ENCODE measurements at regions not wholly inside any gene's neighbourhood (a gene's known extent, or its start where the extent isn't known, plus 50 kb on each side); places are given as distances from the start of the nearest gene placed in this dataset.

DNA sequence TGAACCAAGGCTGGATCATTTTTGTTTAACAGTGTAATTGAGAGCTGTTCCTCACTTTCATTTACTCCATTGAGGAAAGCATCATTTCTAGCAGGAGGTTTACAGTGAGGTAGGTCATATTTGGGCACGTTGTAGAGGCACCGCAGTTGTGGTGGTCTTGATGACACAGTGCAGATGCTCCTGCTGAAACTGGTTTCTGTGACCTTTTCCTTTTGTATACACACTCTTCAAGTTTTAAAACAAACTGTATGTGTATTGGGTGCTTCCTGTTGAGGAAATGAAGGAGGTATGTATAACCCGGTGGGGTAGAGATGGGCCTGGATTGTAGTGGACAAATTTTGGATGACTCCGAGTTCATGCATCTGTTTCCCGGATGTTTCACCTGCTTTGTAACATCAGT is 456.3 kb upstream of the RGS6 start:
- H3K27me3 ChIP-seq (ENCODE audit: control insufficient read depth, insufficient read depth, low read length), result no peaks in the 10 kb centered on the region
- no peak overlapping the region for H3K4me3 ChIP-seq (ENCODE audit: low read length)
- H3K9ac ChIP-seq (ENCODE audit: low read depth, low read length), result no peak overlapping the region
- peaks cover 48% of the 10 kb centered on the region for H3K4me1 ChIP-seq (ENCODE audit: control insufficient read depth, insufficient read depth, low read length)
- no peaks in the 10 kb centered on the region for H3K36me3 ChIP-seq (ENCODE audit: insufficient read depth, low read length)
- H3K9me3 ChIP-seq (replicated peaks; ENCODE audit: low read length), result no peaks in the 10 kb centered on the region
- H3K4me2 ChIP-seq (ENCODE audit: low read length), result no peak overlapping the region

- H3K4me2 ChIP-seq (ENCODE audit: low read length), result peak overlapping the region; percentile 4
- no peak overlapping the region for H3K4me3 ChIP-seq (ENCODE audit: low read length)
- peak overlapping the region; percentile 19 for H3K9ac ChIP-seq (ENCODE audit: low read depth, low read length)
- H3K36me3 ChIP-seq (ENCODE audit: insufficient read depth, low read length), result no peaks in the 10 kb centered on the region
- H3K27me3 ChIP-seq (ENCODE audit: control insufficient read depth, insufficient read depth, low read length), result no peaks in the 10 kb centered on the region
- no peaks in the 10 kb centered on the region for H3K9me3 ChIP-seq (replicated peaks; ENCODE audit: low read length)
- peaks cover 51% of the 10 kb centered on the region for H3K4me1 ChIP-seq (ENCODE audit: control insufficient read depth, insufficient read depth, low read length)
Observed at GRCh38 chr14:71478542-71478941, 453.7 kb upstream of the RGS6 start.

GRCh38 chr14:71481021-71481654 is 451.1 kb upstream of the RGS6 start:
- peaks cover 50% of the 10 kb centered on the region for H3K4me1 ChIP-seq (ENCODE audit: control insufficient read depth, insufficient read depth, low read length)
- no peak overlapping the region for H3K4me3 ChIP-seq (ENCODE audit: low read length)
- H3K9me3 ChIP-seq (replicated peaks; ENCODE audit: low read length), result no peaks in the 10 kb centered on the region
- no peak overlapping the region for H3K9ac ChIP-seq (ENCODE audit: low read depth, low read length)
- no peaks in the 10 kb centered on the region for H3K36me3 ChIP-seq (ENCODE audit: insufficient read depth, low read length)
- H3K27me3 ChIP-seq (ENCODE audit: control insufficient read depth, insufficient read depth, low read length), result no peaks in the 10 kb centered on the region
- no peak overlapping the region for H3K4me2 ChIP-seq (ENCODE audit: low read length)

DNA sequence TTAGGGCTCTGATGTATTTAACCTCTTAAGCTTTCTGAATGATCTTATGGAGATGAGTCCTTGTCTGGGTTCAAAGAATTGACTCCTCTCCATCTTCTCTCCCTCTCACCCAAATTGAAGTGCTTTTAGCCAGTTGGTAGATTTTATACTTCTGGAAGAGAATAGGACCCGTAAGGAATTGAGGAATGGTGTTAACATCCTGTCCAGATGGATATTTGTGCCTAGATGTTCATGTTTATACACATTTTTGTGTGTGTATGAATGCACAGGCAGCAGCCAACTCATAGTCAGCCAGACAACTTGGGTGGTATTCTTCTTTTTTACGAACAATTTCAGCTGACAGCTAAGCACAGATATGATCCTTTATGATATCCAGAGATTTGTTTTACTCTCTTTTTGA is 449.6 kb upstream of the RGS6 start:
- Histone ChIP-seq H3K4me1 (ENCODE audit: control insufficient read depth, insufficient read depth, low read length) (peaks cover 63% of the 10 kb centered on the region), H3K9ac (ENCODE audit: low read depth, low read length) (no peak overlapping the region), H3K4me3 (ENCODE audit: low read length) (no peak overlapping the region), H3K9me3 (replicated peaks; ENCODE audit: low read length) (no peaks in the 10 kb centered on the region), H3K4me2 (ENCODE audit: low read length) (peak overlapping the region; percentile 4), H3K36me3 (ENCODE audit: insufficient read depth, low read length) (no peaks in the 10 kb centered on the region), H3K27me3 (ENCODE audit: control insufficient read depth, insufficient read depth, low read length) (no peaks in the 10 kb centered on the region)

GRCh38 chr14:71483154-71483553 is 449.1 kb upstream of the RGS6 start:
- Histone ChIP-seq H3K4me2 (ENCODE audit: low read length) (no peak overlapping the region), H3K4me3 (ENCODE audit: low read length) (no peak overlapping the region), H3K9ac (ENCODE audit: low read depth, low read length) (no peak overlapping the region), H3K36me3 (ENCODE audit: insufficient read depth, low read length) (no peaks in the 10 kb centered on the region), H3K4me1 (ENCODE audit: control insufficient read depth, insufficient read depth, low read length) (peaks cover 67% of the 10 kb centered on the region), H3K27me3 (ENCODE audit: control insufficient read depth, insufficient read depth, low read length) (no peaks in the 10 kb centered on the region), H3K9me3 (replicated peaks; ENCODE audit: low read length) (no peaks in the 10 kb centered on the region)

GRCh38 chr14:71485833-71486232 is 446.4 kb upstream of the RGS6 start:
- H3K4me3 ChIP-seq (ENCODE audit: low read length), result no peak overlapping the region
- H3K36me3 ChIP-seq (ENCODE audit: insufficient read depth, low read length), result no peaks in the 10 kb centered on the region
- peak overlapping the region; percentile 36 for H3K9ac ChIP-seq (ENCODE audit: low read depth, low read length)
- no peaks in the 10 kb centered on the region for H3K9me3 ChIP-seq (replicated peaks; ENCODE audit: low read length)
- H3K27me3 ChIP-seq (ENCODE audit: control insufficient read depth, insufficient read depth, low read length), result no peaks in the 10 kb centered on the region
- H3K4me2 ChIP-seq (ENCODE audit: low read length), result peak overlapping the region; percentile 58
- peaks cover 78% of the 10 kb centered on the region for H3K4me1 ChIP-seq (ENCODE audit: control insufficient read depth, insufficient read depth, low read length)

DNA sequence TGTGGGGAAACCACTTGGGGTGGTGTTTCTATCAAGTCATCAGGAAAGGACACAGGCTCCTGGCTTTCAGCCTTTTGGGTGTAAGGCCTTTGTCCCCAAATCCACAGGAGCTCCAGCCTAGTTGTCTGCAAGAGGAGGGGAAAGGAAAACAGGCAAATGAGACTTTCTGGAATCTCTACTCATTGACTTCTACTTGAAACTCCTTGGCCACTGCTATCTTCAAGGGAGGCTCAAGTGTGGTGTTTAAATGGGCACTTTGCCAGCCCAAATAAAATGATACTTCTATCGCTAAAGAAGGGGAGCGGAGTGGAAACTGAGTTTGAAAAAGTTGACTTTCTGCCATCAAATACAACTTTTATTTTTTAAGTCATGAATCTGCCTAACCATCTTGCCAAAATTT is 445.9 kb upstream of the RGS6 start:
- H3K4me1 ChIP-seq (ENCODE audit: control insufficient read depth, insufficient read depth, low read length), result peaks cover 75% of the 10 kb centered on the region
- peak overlapping the region; percentile 36 for H3K9ac ChIP-seq (ENCODE audit: low read depth, low read length)

GRCh38 chr14:71487449-71487848 is 444.8 kb upstream of the RGS6 start:
- no peak overlapping the region for H3K9ac ChIP-seq (ENCODE audit: low read depth, low read length)
- H3K9me3 ChIP-seq (replicated peaks; ENCODE audit: low read length), result no peaks in the 10 kb centered on the region
- H3K27me3 ChIP-seq (ENCODE audit: control insufficient read depth, insufficient read depth, low read length), result no peaks in the 10 kb centered on the region
- no peak overlapping the region for H3K4me3 ChIP-seq (ENCODE audit: low read length)
- peaks cover 72% of the 10 kb centered on the region for H3K4me1 ChIP-seq (ENCODE audit: control insufficient read depth, insufficient read depth, low read length)
- H3K4me2 ChIP-seq (ENCODE audit: low read length), result peak overlapping the region; percentile 13
- H3K36me3 ChIP-seq (ENCODE audit: insufficient read depth, low read length), result no peaks in the 10 kb centered on the region

More for the DNA sequence above, 445.9 kb upstream of the RGS6 start:
- H3K36me3 ChIP-seq (ENCODE audit: insufficient read depth, low read length), result no peaks in the 10 kb centered on the region
- H3K4me3 ChIP-seq (ENCODE audit: low read length), result no peak overlapping the region
- no peaks in the 10 kb centered on the region for H3K27me3 ChIP-seq (ENCODE audit: control insufficient read depth, insufficient read depth, low read length)
- peak overlapping the region; percentile 58 for H3K4me2 ChIP-seq (ENCODE audit: low read length)
- H3K9me3 ChIP-seq (replicated peaks; ENCODE audit: low read length), result no peaks in the 10 kb centered on the region

GRCh38 chr14:71487941-71488340 is 444.3 kb upstream of the RGS6 start:
- no peaks in the 10 kb centered on the region for H3K27me3 ChIP-seq (ENCODE audit: control insufficient read depth, insufficient read depth, low read length)
- peak overlapping the region; percentile 13 for H3K4me2 ChIP-seq (ENCODE audit: low read length)
- H3K4me3 ChIP-seq (ENCODE audit: low read length), result no peak overlapping the region
- peaks cover 67% of the 10 kb centered on the region for H3K4me1 ChIP-seq (ENCODE audit: control insufficient read depth, insufficient read depth, low read length)
- no peaks in the 10 kb centered on the region for H3K9me3 ChIP-seq (replicated peaks; ENCODE audit: low read length)
- H3K36me3 ChIP-seq (ENCODE audit: insufficient read depth, low read length), result no peaks in the 10 kb centered on the region
- H3K9ac ChIP-seq (ENCODE audit: low read depth, low read length), result peak overlapping the region; percentile 67

DNA sequence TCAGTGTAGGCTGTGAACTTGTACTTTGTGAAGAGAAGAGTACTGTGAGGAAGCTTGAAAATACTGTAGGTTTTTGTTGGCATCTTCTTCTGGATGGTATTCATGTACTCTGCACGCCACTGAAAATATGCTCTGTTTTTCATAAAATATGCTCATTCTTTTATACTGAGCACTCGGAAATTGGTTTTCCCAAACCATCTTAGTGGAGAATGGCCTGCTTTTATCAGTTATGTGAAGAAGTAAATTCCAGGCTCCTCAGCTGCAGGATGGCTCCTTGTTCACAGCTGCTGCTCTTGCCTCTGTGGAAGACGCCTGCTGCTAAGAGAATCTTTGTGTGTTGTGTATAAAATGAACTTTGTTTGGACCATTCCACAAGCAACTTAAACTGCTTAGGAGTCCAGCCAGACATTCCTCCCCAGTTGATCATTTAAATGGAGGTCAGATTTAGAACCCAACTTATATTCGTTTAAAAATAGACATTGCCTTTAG is 443.5 kb upstream of the RGS6 start:
- Histone ChIP-seq H3K9me3 (replicated peaks; ENCODE audit: low read length) (no peaks in the 10 kb centered on the region), H3K4me1 (ENCODE audit: control insufficient read depth, insufficient read depth, low read length) (peaks cover 60% of the 10 kb centered on the region), H3K4me3 (ENCODE audit: low read length) (no peak overlapping the region), H3K36me3 (ENCODE audit: insufficient read depth, low read length) (no peaks in the 10 kb centered on the region), H3K9ac (ENCODE audit: low read depth, low read length) (peak overlapping the region; percentile 67), H3K27me3 (ENCODE audit: control insufficient read depth, insufficient read depth, low read length) (no peaks in the 10 kb centered on the region), H3K4me2 (ENCODE audit: low read length) (peak overlapping the region; percentile 51)

DNA sequence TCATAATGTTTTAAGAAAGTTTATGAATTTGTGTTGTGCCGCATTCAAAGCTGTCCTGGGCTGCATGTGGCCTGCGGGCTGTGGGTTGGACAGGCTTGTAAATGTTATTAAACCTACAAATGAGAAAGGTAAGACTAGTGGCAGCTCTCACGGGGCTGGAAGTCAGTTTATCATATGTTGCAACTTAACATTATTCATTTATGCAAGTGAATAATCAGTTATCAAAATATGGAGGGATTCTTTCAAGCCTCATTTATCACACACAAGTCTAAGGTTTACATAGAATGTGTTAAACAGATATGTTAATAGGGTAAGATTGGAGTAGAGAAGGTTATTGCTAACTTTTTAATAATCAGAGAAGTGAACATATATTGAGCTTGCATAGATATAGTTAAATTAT is 442.5 kb upstream of the RGS6 start:
- Histone ChIP-seq H3K27me3 (ENCODE audit: control insufficient read depth, insufficient read depth, low read length) (no peaks in the 10 kb centered on the region), H3K4me3 (ENCODE audit: low read length) (no peak overlapping the region), H3K36me3 (ENCODE audit: insufficient read depth, low read length) (no peaks in the 10 kb centered on the region), H3K9ac (ENCODE audit: low read depth, low read length) (no peak overlapping the region), H3K4me2 (ENCODE audit: low read length) (no peak overlapping the region), H3K9me3 (replicated peaks; ENCODE audit: low read length) (no peaks in the 10 kb centered on the region), H3K4me1 (ENCODE audit: control insufficient read depth, insufficient read depth, low read length) (peaks cover 57% of the 10 kb centered on the region)

DNA sequence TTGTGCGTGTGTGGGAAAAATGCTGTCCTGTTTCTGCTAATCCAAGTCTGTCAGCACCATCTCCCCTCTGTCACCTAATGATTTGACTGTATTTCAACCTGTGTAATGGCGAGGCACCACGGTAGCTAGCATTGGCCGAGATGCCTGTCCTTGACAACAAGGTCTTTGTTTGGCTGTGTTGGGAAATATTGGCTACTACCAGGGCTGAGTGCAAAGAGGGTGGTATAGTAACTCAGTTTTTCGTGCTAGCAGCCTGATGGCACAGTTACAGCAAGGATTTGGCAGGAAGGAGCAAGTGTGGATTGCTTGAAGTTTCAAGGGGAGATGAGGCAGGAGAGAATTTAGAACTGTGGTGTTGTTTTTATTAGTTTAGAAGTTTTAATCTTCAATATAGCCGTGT is 440.3 kb upstream of the RGS6 start:
- H3K36me3 ChIP-seq (ENCODE audit: insufficient read depth, low read length), result no peaks in the 10 kb centered on the region
- no peak overlapping the region for H3K9ac ChIP-seq (ENCODE audit: low read depth, low read length)

More for the DNA sequence above, 440.3 kb upstream of the RGS6 start:
- H3K4me1 ChIP-seq (ENCODE audit: control insufficient read depth, insufficient read depth, low read length), result peaks cover 35% of the 10 kb centered on the region
- H3K4me3 ChIP-seq (ENCODE audit: low read length), result no peak overlapping the region
- no peaks in the 10 kb centered on the region for H3K27me3 ChIP-seq (ENCODE audit: control insufficient read depth, insufficient read depth, low read length)
- no peak overlapping the region for H3K4me2 ChIP-seq (ENCODE audit: low read length)
- no peaks in the 10 kb centered on the region for H3K9me3 ChIP-seq (replicated peaks; ENCODE audit: low read length)

Measured in skeletal muscle satellite cell (primary cell).